IPS DF 19.7 (cell line): ENCODE measurements at regions not wholly inside any gene's neighbourhood (a gene's known extent, or its start where the extent isn't known, plus 50 kb on each side); places are given as distances from the start of the nearest gene placed in this dataset.

Source experiments
- DNase-seq: peaks from one replicate; pipeline ENCODE4 v3.0.0-alpha.2; 2013; ENCODE audit warnings: low read depth, low spot score

GRCh38 chr1:213643360-213643759, 344.4 kb upstream of the PROX1 start:
- DNase-seq = no peak

- no peak for DNase-seq
Observed at GRCh38 chr1:213647864-213648650, 339.7 kb upstream of the PROX1 start.

DNA sequence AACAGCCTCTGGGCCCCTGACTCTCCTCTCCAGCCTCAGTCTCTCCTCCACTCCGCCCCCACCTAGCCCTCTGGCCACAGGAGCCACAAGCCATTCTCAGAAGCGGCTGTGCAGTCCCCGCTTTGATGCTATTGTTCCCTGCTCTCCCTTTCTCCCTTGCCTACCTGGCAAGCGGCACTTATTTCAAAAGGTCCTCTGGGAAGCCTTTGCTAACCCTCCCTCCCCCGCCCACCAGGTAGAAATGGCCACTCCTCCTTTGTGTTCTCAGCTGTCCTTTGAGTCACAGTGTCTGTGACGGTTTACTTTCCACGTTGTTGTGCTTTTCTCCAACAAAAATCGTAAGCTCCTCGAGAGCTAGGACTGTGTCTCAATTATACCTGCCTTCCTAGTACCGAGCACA, 338.4 kb upstream of the PROX1 start:
- no peak for DNase-seq

DNA sequence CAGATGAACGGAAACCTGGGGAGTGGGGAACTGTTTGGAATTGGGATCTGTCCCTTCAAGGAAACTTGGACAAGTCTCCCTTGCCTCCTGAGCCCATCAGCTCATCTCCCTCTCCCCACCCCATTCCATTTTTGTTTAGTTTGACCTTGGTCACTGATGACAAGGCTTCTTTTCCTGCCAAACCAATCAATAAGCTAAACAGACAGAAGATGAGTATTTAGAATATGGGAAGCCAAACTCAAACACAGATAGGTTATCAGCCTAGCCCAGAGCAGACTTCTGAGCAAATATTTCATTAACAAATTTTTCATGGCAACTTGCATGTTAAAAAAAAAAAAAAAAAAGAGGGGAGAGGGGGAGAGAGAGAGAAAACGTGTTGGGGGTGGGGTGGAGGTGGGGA, 337.2 kb upstream of the PROX1 start:
- no peak for DNase-seq

DNA sequence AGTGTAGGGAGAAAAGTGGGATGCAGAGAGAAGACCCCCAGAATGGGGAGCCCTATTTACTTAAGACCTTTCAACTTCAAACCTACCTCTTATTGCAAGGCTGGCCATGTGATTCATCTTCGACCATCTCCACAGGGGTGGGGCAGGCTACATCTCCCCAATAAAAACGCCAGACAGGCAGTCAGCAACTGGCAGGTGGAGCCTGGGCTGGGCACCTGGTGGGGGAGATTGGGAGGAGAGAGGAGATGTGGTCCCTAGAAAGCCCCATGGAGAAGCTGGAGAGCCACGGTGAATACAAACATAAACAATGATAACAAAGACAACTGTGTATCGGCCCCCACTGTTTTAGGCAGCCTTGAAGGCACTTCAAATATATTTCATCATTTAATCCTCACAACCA, 336.7 kb upstream of the PROX1 start:
- DNase-seq = no peak

- no peak for DNase-seq
Observed at GRCh38 chr1:213652109-213652508, 335.7 kb upstream of the PROX1 start.

GRCh38 chr1:213656039-213656438, 331.7 kb upstream of the PROX1 start:
- DNase-seq = no peak

- no peak for DNase-seq
Observed at GRCh38 chr1:213656503-213656902, 331.3 kb upstream of the PROX1 start.

DNA sequence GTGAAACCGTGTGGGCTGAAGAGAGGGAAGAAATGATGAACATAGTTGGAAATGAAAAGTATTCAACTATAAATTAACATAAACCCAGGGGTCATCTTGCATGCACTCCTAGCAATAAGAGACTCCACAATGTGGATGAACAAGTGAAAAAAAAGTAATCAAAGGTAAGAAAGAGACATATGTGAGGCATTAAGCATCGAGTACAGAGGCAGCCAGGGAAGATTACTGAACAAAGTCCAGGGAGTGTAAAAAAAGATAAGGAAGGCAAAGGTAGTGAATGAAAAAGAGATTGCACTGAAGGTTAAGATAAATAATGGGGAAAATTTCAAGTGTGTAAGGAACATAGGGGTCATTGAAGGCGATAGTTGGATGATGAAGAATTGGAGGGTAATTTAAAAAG, 330.8 kb upstream of the PROX1 start:
- DNase-seq = no peak

DNA sequence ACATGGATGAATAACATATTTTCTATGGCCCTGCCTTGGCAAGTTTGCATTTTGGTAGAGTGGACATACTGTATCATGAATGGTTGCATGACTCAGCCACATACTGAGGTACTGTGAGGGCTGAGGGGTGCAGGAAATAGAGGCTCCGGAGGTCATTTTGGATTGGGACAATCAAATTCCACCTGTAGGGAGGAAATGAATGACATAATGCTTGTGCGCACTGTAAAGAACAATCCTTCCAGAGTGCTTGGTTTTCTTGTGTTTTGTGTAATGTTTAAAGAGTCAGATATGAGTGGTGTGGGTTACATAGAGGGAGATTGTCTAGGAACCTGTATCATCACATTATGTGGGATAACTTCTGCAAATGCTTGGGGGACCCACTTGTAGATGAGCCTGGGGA, 329.9 kb upstream of the PROX1 start:
- no peak for DNase-seq

DNA sequence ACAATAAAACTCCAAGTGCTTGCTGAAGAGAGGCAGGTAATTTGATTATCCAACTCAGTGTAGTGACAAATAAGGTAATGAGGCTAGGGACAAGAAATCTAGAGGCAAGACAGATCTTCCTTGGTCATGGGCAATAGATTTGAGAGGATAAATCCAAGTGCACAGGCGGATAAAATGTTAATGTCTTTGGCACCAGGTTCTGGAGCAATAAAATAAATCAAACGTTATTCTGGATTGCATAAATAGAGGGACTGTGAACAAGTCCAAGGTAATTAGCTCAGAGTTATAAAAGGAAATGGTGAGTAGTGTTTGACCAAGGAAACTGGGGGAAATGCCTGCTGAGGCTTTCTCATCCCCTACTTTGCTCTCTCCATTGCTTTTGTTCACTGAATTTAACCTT, 329.3 kb upstream of the PROX1 start:
- DNase-seq = no peak

DNA sequence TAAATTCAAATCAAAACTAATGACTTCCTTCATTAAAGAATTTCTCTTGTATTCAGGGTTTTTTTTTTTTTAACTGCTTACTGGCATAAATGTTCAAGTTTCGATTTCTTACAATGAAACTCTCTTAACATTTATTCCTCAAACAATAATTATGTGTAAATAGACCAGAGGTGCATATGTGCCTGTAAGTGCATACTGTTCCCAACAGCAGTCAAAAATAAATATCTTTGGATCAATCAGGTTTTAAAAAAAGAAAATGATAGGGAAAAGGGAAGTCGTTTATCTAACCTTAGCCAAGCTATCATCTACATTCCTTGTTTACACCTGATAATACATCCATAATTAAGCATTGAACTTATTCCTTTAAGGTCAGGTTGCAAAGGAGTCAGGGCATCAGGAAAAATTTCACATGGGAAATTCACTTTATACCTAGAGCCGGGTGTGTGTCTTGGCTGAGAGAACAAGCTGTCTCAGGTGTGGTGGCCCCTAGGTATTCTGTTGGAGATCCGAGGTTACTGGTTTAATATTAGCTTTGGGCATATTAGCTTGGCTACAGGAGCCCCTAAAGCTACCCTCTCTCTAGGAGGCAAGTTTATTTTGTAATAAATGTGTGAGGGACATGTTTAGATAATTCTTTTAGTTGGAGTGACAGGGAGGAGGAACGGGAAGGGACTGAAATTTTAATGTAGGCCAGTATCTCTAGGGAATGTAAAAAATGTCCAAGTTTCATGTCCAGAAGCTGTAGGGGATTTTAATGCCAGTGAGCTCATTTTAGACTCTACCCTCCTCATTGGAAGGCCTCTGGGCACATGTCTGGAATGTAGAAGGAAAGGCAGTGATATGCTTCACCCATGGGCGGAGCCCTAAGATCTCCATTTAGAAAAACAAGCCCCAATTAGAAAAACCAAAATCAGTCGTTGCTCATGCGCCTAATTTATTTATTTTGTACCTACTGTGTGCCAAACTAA, 327.9 kb upstream of the PROX1 start:
- DNase-seq = no peak

- no peak for DNase-seq
Observed at GRCh38 chr1:213661302-213661701, 326.5 kb upstream of the PROX1 start.

DNA sequence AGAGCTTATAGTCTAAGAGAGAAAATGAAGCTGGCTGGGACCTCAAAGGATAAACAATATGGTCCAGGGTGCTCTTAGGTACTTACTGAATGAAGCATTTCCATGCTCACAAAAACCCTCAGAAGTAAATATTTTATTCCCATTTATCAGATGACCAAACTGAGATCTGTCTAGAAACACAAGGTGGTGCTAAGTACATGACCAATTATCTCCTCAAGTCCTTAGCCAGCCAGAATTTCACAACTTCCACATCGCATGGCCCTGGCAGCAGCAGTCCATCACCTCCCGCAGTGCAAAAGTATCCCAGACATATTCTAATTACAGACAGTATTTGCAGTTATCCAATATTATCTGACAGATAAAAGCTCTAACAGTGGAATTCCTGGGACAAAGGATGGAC, 321.7 kb upstream of the PROX1 start:
- DNase-seq = no peak

GRCh38 chr1:213666922-213667321, 320.9 kb upstream of the PROX1 start:
- no peak for DNase-seq

DNA sequence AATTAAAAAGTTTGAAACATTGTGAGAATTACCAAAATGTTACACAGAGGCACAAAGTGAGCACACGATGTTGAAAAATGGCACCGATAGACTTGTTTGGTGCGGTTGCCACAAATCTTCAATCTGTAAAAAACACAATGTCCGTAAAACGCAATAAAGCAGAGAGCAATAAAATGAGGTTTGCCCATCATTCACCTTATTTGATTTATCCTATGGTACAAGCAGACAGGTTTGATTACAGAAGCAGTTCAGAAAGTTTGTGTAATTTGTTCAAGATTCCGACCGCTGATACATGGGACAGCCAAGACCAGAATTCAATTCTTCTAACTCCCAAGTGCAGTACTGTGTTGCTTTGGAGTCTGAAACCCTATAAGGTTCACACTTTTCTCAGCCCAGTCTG, 318.3 kb upstream of the PROX1 start:
- DNase-seq = no peak

DNA sequence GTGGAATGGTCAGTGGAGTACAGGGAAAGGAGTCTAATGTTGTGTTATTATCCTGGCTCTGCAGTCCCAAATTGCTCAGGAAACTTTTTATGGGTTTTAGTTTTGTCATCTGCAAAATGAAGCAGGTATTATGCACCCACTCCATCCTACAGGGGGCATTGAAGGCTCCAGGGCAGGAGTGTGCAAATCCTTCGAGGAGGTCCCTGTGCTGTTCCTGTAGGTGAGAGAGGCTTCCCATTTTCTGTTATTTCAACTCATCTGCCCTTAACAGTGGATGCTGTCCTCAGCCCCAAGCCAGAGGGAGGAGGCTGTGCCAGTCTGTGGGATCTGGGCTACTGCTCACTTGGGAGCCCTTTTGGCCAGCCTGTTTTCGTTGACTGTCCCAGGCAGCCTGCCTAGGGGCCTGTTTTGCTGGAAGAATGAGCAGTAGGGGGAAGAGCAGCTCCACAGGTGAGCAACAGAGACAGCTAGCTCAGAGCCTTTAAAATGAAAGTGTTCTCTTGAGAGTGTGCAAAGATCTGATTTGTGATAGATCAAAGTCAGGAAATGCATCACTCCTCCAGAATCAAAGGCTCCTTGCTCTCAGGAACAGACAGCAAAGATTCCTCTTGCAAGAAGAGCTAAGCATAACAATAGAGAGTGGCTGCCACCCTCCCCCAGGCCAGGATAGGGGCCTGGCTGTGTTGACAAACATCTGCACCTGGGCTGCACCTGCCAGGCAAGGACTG, 317.6 kb upstream of the PROX1 start:
- peak; percentile 86 for DNase-seq

DNA sequence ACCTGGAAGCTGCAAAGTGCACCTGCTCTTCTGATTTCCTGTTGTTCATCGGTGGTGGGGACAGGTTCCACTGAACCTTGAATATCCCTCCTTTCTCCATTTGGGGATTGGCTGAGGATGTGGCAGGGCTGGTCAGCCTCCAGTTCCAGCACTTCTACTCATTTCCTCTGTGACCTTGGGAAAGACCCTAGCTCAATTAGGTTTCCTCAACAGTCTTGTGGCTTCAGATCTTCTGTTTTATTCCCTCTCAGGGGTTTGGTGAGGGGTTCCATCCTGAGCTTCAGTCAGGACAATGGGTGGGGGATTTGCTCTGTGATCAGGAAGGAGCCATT, 317.1 kb upstream of the PROX1 start:
- DNase-seq = no peak

DNA sequence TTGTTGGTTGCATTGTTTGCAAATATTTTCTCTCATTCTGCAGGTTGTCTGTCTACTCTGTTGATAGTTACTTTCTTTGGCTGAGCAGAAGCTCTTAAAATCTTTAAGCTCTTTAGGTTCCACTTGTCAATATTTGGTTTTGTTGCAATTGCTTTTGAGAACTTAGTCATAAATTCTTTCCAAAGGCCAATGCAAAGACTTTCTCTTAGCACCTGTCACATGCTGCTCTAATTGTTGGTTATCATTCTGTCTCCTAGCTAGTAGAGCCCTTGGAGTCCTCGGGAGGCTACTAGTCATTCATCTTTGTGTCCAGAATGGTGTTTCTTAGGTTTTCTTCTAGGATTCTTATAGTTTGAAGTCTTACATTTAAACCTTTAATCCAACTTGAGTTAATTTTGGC, 312.7 kb upstream of the PROX1 start:
- no peak for DNase-seq

- DNase-seq = no peak
Observed at GRCh38 chr1:213676736-213677135, 311.0 kb upstream of the PROX1 start.

DNA sequence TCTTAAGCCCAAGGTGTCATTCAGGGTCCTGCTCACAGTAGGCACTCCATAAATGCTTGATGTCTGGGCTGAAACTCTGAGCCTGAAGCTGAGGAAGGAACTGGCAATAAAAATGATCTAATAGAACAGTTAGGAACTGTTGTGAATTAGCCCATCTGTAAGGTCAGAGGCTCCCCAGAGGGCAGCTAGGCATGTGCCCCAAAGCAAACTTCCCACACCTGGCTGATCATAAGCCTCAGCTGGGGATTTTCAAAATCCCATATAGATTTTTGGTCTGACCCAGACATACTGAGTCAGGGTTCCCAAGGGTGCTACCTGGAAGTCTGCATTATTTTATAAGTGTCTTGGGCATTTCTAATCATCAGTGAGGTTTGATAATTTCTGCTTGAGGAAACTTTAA, 309.4 kb upstream of the PROX1 start:
- no peak for DNase-seq

DNA sequence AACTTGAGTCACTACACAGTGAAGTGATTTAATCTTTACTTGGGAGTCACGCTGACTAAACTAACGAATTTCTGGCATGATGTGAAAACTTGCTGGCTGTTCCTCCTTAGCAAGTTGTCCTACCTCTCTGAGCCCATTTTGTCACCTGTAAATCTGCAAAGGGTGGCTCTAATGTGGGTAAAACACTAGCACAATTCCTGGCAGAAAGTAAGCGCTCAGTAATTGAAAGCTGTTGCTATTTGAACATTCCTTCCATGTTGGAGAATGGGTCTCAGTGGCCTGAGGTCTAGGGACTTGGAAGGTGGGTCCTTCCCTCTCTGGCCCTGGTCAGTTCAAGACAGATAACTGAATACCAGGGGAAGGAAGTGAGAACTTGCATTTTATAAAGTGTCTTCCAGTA, 309.0 kb upstream of the PROX1 start:
- no peak for DNase-seq
